MM.1S (cell line): ENCODE measurements at regions not wholly inside any gene's neighbourhood (a gene's known extent, or its start where the extent isn't known, plus 50 kb on each side); places are given as distances from the start of the nearest gene placed in this dataset.

Experiments used
- DNase-seq: peaks from one replicate; pipeline ENCODE4 v3.0.0-alpha.2; 2015
- H2AFZ ChIP-seq: fragments of 300-600 bp; sonication (generic); 2 replicates; pipeline ENCODE4 v1.6.0; 2016; ENCODE audit warnings: antibody characterized with exemption, low read length
- H3F3A ChIP-seq: fragments of 300-600 bp; sonication (generic); 2 replicates; pipeline ENCODE4 v1.6.1; 2016; ENCODE audit warnings: mild to moderate bottlenecking, antibody characterized with exemption, low read length, moderate library complexity, mixed read lengths; ENCODE audit not compliant: insufficient read depth
- H3K27ac ChIP-seq: fragments of 300-600 bp; sonication (generic); 2 replicates; pipeline ENCODE4 v1.5.1; 2016; ENCODE audit warnings: mild to moderate bottlenecking, low read length
- H3K27me3 ChIP-seq: fragments of 300-600 bp; sonication (generic); replicated peaks from 2 replicates; pipeline ENCODE4 v1.6.0; 2016; ENCODE audit warnings: low read length; ENCODE audit not compliant: insufficient read depth
- H3K36me3 ChIP-seq: fragments of 300-600 bp; sonication (generic); replicated peaks from 2 replicates; pipeline ENCODE4 v1.6.1; 2016; ENCODE audit warnings: mild to moderate bottlenecking, low read length, mixed read lengths; ENCODE audit not compliant: insufficient read depth
- H3K4me1 ChIP-seq: fragments of 300-600 bp; sonication (generic); 2 replicates; pipeline ENCODE4 v1.6.1; 2016; ENCODE audit warnings: low read length, mixed read lengths
- H3K4me2 ChIP-seq: fragments of 300-600 bp; sonication (generic); 2 replicates; pipeline ENCODE4 v1.6.0; 2016; ENCODE audit warnings: low read depth, low read length
- H3K4me3 ChIP-seq: fragments of 300-600 bp; sonication (generic); 2 replicates; pipeline ENCODE4 v1.5.1; 2016; ENCODE audit warnings: low read length, mixed read lengths
- H3K79me2 ChIP-seq: fragments of 300-600 bp; sonication (generic); 2 replicates; pipeline ENCODE4 v1.6.1; 2016; ENCODE audit warnings: mixed run types, low read length, mixed read lengths
- H3K9ac ChIP-seq: fragments of 300-600 bp; sonication (generic); 2 replicates; pipeline ENCODE4 v1.6.1; 2016; ENCODE audit warnings: low read length, mixed read lengths
- H3K9me2 ChIP-seq: fragments of 300-600 bp; sonication (generic); replicated peaks from 2 replicates; pipeline ENCODE4 v1.6.1; 2016; ENCODE audit warnings: mild to moderate bottlenecking, low read length, mixed read lengths; ENCODE audit not compliant: insufficient read depth
- H3K9me3 ChIP-seq: fragments of 300-600 bp; sonication (generic); replicated peaks from 2 replicates; pipeline ENCODE4 v1.6.1; 2016; ENCODE audit warnings: mild to moderate bottlenecking, low read length, mixed read lengths; ENCODE audit not compliant: insufficient read depth
- H4K20me1 ChIP-seq: fragments of 300-600 bp; sonication (generic); 2 replicates; pipeline ENCODE4 v1.6.1; 2016; ENCODE audit warnings: mild to moderate bottlenecking, low read length, moderate library complexity, mixed read lengths; ENCODE audit not compliant: insufficient read depth
- CTCF ChIP-seq: fragments of 300-600 bp; sonication (generic); IDR thresholded peaks from 2 replicates; pipeline ENCODE4 v1.5.1; 2016; ENCODE audit warnings: antibody characterized with exemption, low read length, mixed read lengths
- EZH2 ChIP-seq: fragments of 300-600 bp; sonication (generic); optimal IDR thresholded peaks from 2 replicates; pipeline ENCODE3; 2017; ENCODE audit warnings: low read depth, mild to moderate bottlenecking, antibody characterized with exemption, low read length, mixed read lengths
- EZH2phosphoT487 ChIP-seq: fragments of 300-600 bp; sonication (generic); IDR thresholded peaks from 2 replicates; pipeline ENCODE4 v1.6.1; 2018; ENCODE audit warnings: antibody characterized with exemption, low read length

- H3F3A ChIP-seq, result no peaks in the 10 kb centered on the region
These were observed 1007.1 kb upstream of the WWC1 start for GRCh38 chr5:167284222-167284890.

GRCh38 chr5:167285591-167285990 is 1005.9 kb upstream of the WWC1 start:
- Histone ChIP-seq H4K20me1 (no peaks in the 10 kb centered on the region), H3K4me3 (no peak overlapping the region), H3F3A (no peaks in the 10 kb centered on the region), H3K4me1 (no peaks in the 10 kb centered on the region), H3K9me3 (0 out of 2 replicates have a peak, but pooled peaks cover 2% of the 10 kb centered on the region), H3K27me3 (no peaks in the 10 kb centered on the region; the same call in 1 of the 2 replicates), H3K9ac (no peak overlapping the region), H3K27ac (no peak overlapping the region), H3K9me2 (no peaks in the 10 kb centered on the region), H3K4me2 (no peak overlapping the region), H3K79me2 (no peaks in the 10 kb centered on the region), H2AFZ (no peak overlapping the region), H3K36me3 (no peaks in the 10 kb centered on the region)
- DNase-seq, result no peak
- TF ChIP-seq EZH2 (no peak), CTCF (no peak), EZH2phosphoT487 (no peak)

More at GRCh38 chr5:167284222-167284890, 1007.1 kb upstream of the WWC1 start:
- Histone ChIP-seq H3K36me3 (no peaks in the 10 kb centered on the region), H3K9me3 (no peaks in the 10 kb centered on the region), H3K79me2 (no peaks in the 10 kb centered on the region), H3K9ac (no peak overlapping the region), H3K4me3 (no peak overlapping the region), H3K27me3 (no peaks in the 10 kb centered on the region; the same call in 1 of the 2 replicates), H3K9me2 (no peaks in the 10 kb centered on the region), H3K4me2 (no peak overlapping the region), H3K4me1 (no peaks in the 10 kb centered on the region), H2AFZ (no peak overlapping the region), H3K27ac (no peak overlapping the region), H4K20me1 (no peaks in the 10 kb centered on the region)
- no peak for DNase-seq
- no peak for TF ChIP-seq EZH2phosphoT487
- no peak for TF ChIP-seq CTCF
- no peak for TF ChIP-seq EZH2

- H2AFZ ChIP-seq, result no peak overlapping the region
- H3K4me2 ChIP-seq, result no peak overlapping the region
- TF ChIP-seq CTCF (no peak), EZH2 (no peak), EZH2phosphoT487 (no peak)
- H3K79me2 ChIP-seq, result no peaks in the 10 kb centered on the region
- no peak overlapping the region for H3K27ac ChIP-seq
- H3K36me3 ChIP-seq, result no peaks in the 10 kb centered on the region
- no peaks in the 10 kb centered on the region for H3K4me1 ChIP-seq
- H4K20me1 ChIP-seq, result no peaks in the 10 kb centered on the region
- no peak overlapping the region for H3K9ac ChIP-seq
- no peaks in the 10 kb centered on the region for H3K9me2 ChIP-seq
- no peak for DNase-seq
- H3K27me3 ChIP-seq, result no peaks in the 10 kb centered on the region; the same call in 1 of the 2 replicates
- 0 out of 2 replicates have a peak, but pooled peaks cover 3% of the 10 kb centered on the region for H3K9me3 ChIP-seq
- no peak overlapping the region for H3K4me3 ChIP-seq
- no peaks in the 10 kb centered on the region for H3F3A ChIP-seq
These were observed 1004.6 kb upstream of the WWC1 start for GRCh38 chr5:167286891-167287290.
